ENCODE measurements at regions not wholly inside any gene's neighbourhood (a gene's known extent, or its start where the extent isn't known, plus 50 kb on each side); places are given as distances from the start of the nearest gene placed in this dataset.

- Histone ChIP-seq H2BK12ac (ENCODE audit: low read length in 2 of 2) (no peak overlapping the region), H3K4me1 (ENCODE audit: control insufficient read depth, insufficient read depth, low read depth, low read length) (no peaks in the 10 kb centered on the region), H3K4ac (ENCODE audit: low read depth in 1 of 2, low read length in 2 of 2) (no peak overlapping the region), H3K79me1 (replicated peaks; ENCODE audit: low read length, poor library complexity, severe bottlenecking) (no peaks in the 10 kb centered on the region), H3K9me3 (ENCODE audit: control insufficient read depth, low read length) (peaks cover 18% of the 10 kb centered on the region), H3K9ac (ENCODE audit: low read length) (no peak overlapping the region), H4K91ac (ENCODE audit: low read length) (no peak overlapping the region), H3K23ac (ENCODE audit: low read length in 2 of 2) (no peak overlapping the region), H2AK5ac (ENCODE audit: low read length, severe bottlenecking) (no peak overlapping the region), H3K18ac (ENCODE audit: low read depth in 1 of 2, low read length in 2 of 2) (no peak overlapping the region), H3K4me3 (ENCODE audit: insufficient read depth in 1 of 2, low read depth in 1 of 2, low read length in 2 of 2) (no peak overlapping the region), H2AFZ (ENCODE audit: low read depth, low read length) (no peak overlapping the region), H3K4me2 (ENCODE audit: low read length, poor library complexity, severe bottlenecking) (no peak overlapping the region), H2BK120ac (ENCODE audit: low read depth, low read length) (no peak overlapping the region), H3K27ac (ENCODE audit: low read length, poor library complexity, severe bottlenecking) (no peak overlapping the region), H4K8ac (ENCODE audit: low read length) (no peak overlapping the region), H2BK15ac (ENCODE audit: low read depth, poor library complexity, severe bottlenecking) (no peak overlapping the region), H3K14ac (ENCODE audit: low read length in 2 of 2) (no peak overlapping the region), H3K27me3 (ENCODE audit: control insufficient read depth in 1 of 2, insufficient read depth in 1 of 2, low read length in 2 of 2) (no peaks in the 10 kb centered on the region), H2BK5ac (ENCODE audit: low read depth, low read length, poor library complexity, severe bottlenecking) (no peak overlapping the region), H3K36me3 (ENCODE audit: control insufficient read depth in 1 of 2, insufficient read depth in 2 of 2, low read depth in 1 of 2, low read length in 2 of 2) (no peaks in the 10 kb centered on the region)
- no peak for DNase-seq
- 88% methylated on average over 30 of the region's 30 CpGs for WGBS
Observed at GRCh38 chr9:135308821-135309762, 170.5 kb upstream of the PPP1R26 start.

- Histone ChIP-seq H3K4ac (ENCODE audit: low read depth in 1 of 2, low read length in 2 of 2) (no peak overlapping the region), H3K23ac (ENCODE audit: low read length in 2 of 2) (no peak overlapping the region), H2BK5ac (ENCODE audit: low read depth, low read length, poor library complexity, severe bottlenecking) (no peak overlapping the region), H3K4me3 (ENCODE audit: insufficient read depth in 1 of 2, low read depth in 1 of 2, low read length in 2 of 2) (no peak overlapping the region), H3K9me3 (ENCODE audit: control insufficient read depth, low read length) (peaks cover 18% of the 10 kb centered on the region), H2BK12ac (ENCODE audit: low read length in 2 of 2) (no peak overlapping the region), H3K9ac (ENCODE audit: low read length) (no peak overlapping the region), H3K79me1 (replicated peaks; ENCODE audit: low read length, poor library complexity, severe bottlenecking) (no peaks in the 10 kb centered on the region), H3K4me1 (ENCODE audit: control insufficient read depth, insufficient read depth, low read depth, low read length) (no peaks in the 10 kb centered on the region), H4K8ac (ENCODE audit: low read length) (no peak overlapping the region), H2AFZ (ENCODE audit: low read depth, low read length) (no peak overlapping the region), H2BK15ac (ENCODE audit: low read depth, poor library complexity, severe bottlenecking) (no peak overlapping the region), H2AK5ac (ENCODE audit: low read length, severe bottlenecking) (no peak overlapping the region), H2BK120ac (ENCODE audit: low read depth, low read length) (no peak overlapping the region), H3K14ac (ENCODE audit: low read length in 2 of 2) (no peak overlapping the region), H4K91ac (ENCODE audit: low read length) (no peak overlapping the region), H3K27ac (ENCODE audit: low read length, poor library complexity, severe bottlenecking) (no peak overlapping the region), H3K36me3 (ENCODE audit: control insufficient read depth in 1 of 2, insufficient read depth in 2 of 2, low read depth in 1 of 2, low read length in 2 of 2) (no peaks in the 10 kb centered on the region), H3K27me3 (ENCODE audit: control insufficient read depth in 1 of 2, insufficient read depth in 1 of 2, low read length in 2 of 2) (no peaks in the 10 kb centered on the region), H3K4me2 (ENCODE audit: low read length, poor library complexity, severe bottlenecking) (no peak overlapping the region), H3K18ac (ENCODE audit: low read depth in 1 of 2, low read length in 2 of 2) (no peak overlapping the region)
- DNase-seq, result no peak
- 95% methylated on average over 11 of the region's 11 CpGs for WGBS
Observed at GRCh38 chr9:135309763-135310125, 169.8 kb upstream of the PPP1R26 start.

GRCh38 chr9:135310134-135310533 is 169.4 kb upstream of the PPP1R26 start:
- Histone ChIP-seq H3K9me3 (ENCODE audit: control insufficient read depth, low read length) (peaks cover 18% of the 10 kb centered on the region), H3K14ac (ENCODE audit: low read length in 2 of 2) (no peak overlapping the region), H3K18ac (ENCODE audit: low read depth in 1 of 2, low read length in 2 of 2) (no peak overlapping the region), H3K79me1 (replicated peaks; ENCODE audit: low read length, poor library complexity, severe bottlenecking) (no peaks in the 10 kb centered on the region), H3K4me2 (ENCODE audit: low read length, poor library complexity, severe bottlenecking) (no peak overlapping the region), H3K4me3 (ENCODE audit: insufficient read depth in 1 of 2, low read depth in 1 of 2, low read length in 2 of 2) (no peak overlapping the region), H3K36me3 (ENCODE audit: control insufficient read depth in 1 of 2, insufficient read depth in 2 of 2, low read depth in 1 of 2, low read length in 2 of 2) (no peaks in the 10 kb centered on the region), H3K27me3 (ENCODE audit: control insufficient read depth in 1 of 2, insufficient read depth in 1 of 2, low read length in 2 of 2) (no peaks in the 10 kb centered on the region), H4K91ac (ENCODE audit: low read length) (no peak overlapping the region), H3K4ac (ENCODE audit: low read depth in 1 of 2, low read length in 2 of 2) (no peak overlapping the region), H2AFZ (ENCODE audit: low read depth, low read length) (no peak overlapping the region), H2BK120ac (ENCODE audit: low read depth, low read length) (no peak overlapping the region), H3K9ac (ENCODE audit: low read length) (no peak overlapping the region), H2AK5ac (ENCODE audit: low read length, severe bottlenecking) (no peak overlapping the region), H3K23ac (ENCODE audit: low read length in 2 of 2) (no peak overlapping the region), H3K4me1 (ENCODE audit: control insufficient read depth, insufficient read depth, low read depth, low read length) (no peaks in the 10 kb centered on the region), H2BK12ac (ENCODE audit: low read length in 2 of 2) (no peak overlapping the region), H3K27ac (ENCODE audit: low read length, poor library complexity, severe bottlenecking) (no peak overlapping the region), H2BK15ac (ENCODE audit: low read depth, poor library complexity, severe bottlenecking) (no peak overlapping the region), H4K8ac (ENCODE audit: low read length) (no peak overlapping the region), H2BK5ac (ENCODE audit: low read depth, low read length, poor library complexity, severe bottlenecking) (no peak overlapping the region)
- DNase-seq, result no peak
- 81% methylated on average over 8 of the region's 8 CpGs for WGBS

GRCh38 chr9:135315572-135315971 is 164.0 kb upstream of the PPP1R26 start:
- H3K4ac ChIP-seq (ENCODE audit: low read depth in 1 of 2, low read length in 2 of 2), result no peak overlapping the region
- no peak overlapping the region for H2BK15ac ChIP-seq (ENCODE audit: low read depth, poor library complexity, severe bottlenecking)
- H2BK120ac ChIP-seq (ENCODE audit: low read depth, low read length), result no peak overlapping the region
- no peak overlapping the region for H3K9ac ChIP-seq (ENCODE audit: low read length)
- DNase-seq, result no peak
- H2BK5ac ChIP-seq (ENCODE audit: low read depth, low read length, poor library complexity, severe bottlenecking), result no peak overlapping the region
- no peak overlapping the region for H2AFZ ChIP-seq (ENCODE audit: low read depth, low read length)
- no peak overlapping the region for H2BK12ac ChIP-seq (ENCODE audit: low read length in 2 of 2)
- H3K4me1 ChIP-seq (ENCODE audit: control insufficient read depth, insufficient read depth, low read depth, low read length), result no peaks in the 10 kb centered on the region
- no peak overlapping the region for H3K27ac ChIP-seq (ENCODE audit: low read length, poor library complexity, severe bottlenecking)
- no peak overlapping the region for H3K14ac ChIP-seq (ENCODE audit: low read length in 2 of 2)
- no peaks in the 10 kb centered on the region for H3K79me1 ChIP-seq (replicated peaks; ENCODE audit: low read length, poor library complexity, severe bottlenecking)
- H4K91ac ChIP-seq (ENCODE audit: low read length), result no peak overlapping the region
- WGBS, result 94% methylated on average over 9 of the region's 9 CpGs
- no peak overlapping the region for H3K4me3 ChIP-seq (ENCODE audit: insufficient read depth in 1 of 2, low read depth in 1 of 2, low read length in 2 of 2)
- no peak overlapping the region for H3K23ac ChIP-seq (ENCODE audit: low read length in 2 of 2)
- H4K8ac ChIP-seq (ENCODE audit: low read length), result no peak overlapping the region
- H3K27me3 ChIP-seq (ENCODE audit: control insufficient read depth in 1 of 2, insufficient read depth in 1 of 2, low read length in 2 of 2), result no peaks in the 10 kb centered on the region
- H2AK5ac ChIP-seq (ENCODE audit: low read length, severe bottlenecking), result no peak overlapping the region
- H3K9me3 ChIP-seq (ENCODE audit: control insufficient read depth, low read length), result peaks cover 18% of the 10 kb centered on the region
- no peak overlapping the region for H3K4me2 ChIP-seq (ENCODE audit: low read length, poor library complexity, severe bottlenecking)
- H3K36me3 ChIP-seq (ENCODE audit: control insufficient read depth in 1 of 2, insufficient read depth in 2 of 2, low read depth in 1 of 2, low read length in 2 of 2), result no peaks in the 10 kb centered on the region
- H3K18ac ChIP-seq (ENCODE audit: low read depth in 1 of 2, low read length in 2 of 2), result no peak overlapping the region

Data from mesenchymal stem cell (in vitro differentiated cells and primary cell).